Gastrocnemius medialis (tissue), 4 donors: ENCODE measurements at regions not wholly inside any gene's neighbourhood (a gene's known extent, or its start where the extent isn't known, plus 50 kb on each side); places are given as distances from the start of the nearest gene placed in this dataset.

Experiments
- POLR2A ChIP-seq, 2 donors: fragments of 450-650 bp; IDR thresholded peaks; one replicate each; pipeline ENCODE4 v1.6.1; 2017; ENCODE audit warnings: antibody characterized with exemption in 2 of 2, mild to moderate bottlenecking in 2 of 2, moderate library complexity in 2 of 2
- TF ChIP-seq, protein P1 (sequence below), 5 experiments: fragments of 450-650 bp in 3 of 5; fragments of 200-600 bp in 2 of 5; sonication (generic) in 2 of 5; IDR thresholded peaks in 4 of 5; conservative IDR thresholded peaks in 1 of 5; 1 replicate in 4 of 5; 2 replicates in 1 of 5; pipeline ENCODE4 v1.5.1; 2016 to 2019; ENCODE audit warnings: antibody characterized with exemption in 5 of 5, mild to moderate bottlenecking in 3 of 5, moderate library complexity in 3 of 5

DNA sequence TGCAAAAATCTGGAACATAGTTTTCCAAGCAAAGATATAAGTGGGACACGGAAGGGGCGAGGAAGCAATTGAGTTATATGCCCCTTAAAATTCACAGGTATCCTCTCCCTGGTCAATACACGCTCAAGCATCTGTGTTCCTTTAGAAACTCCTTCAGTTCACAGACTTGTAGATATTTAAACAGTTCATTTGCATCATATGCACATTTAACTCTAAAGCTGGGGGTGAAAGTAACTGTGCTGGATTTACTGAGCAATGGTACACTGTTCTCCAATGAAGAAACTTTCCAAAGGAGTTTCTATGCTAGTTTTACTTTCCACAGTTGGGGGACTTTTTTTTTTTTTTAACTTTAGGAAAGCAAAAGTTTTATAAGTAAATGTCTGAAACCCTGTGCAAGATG is 293.0 kb upstream of the TNP1 start:
- no peak for TF ChIP-seq POLR2A (IDR thresholded peaks at IDR 0.05)
- TF ChIP-seq, protein P1, sequence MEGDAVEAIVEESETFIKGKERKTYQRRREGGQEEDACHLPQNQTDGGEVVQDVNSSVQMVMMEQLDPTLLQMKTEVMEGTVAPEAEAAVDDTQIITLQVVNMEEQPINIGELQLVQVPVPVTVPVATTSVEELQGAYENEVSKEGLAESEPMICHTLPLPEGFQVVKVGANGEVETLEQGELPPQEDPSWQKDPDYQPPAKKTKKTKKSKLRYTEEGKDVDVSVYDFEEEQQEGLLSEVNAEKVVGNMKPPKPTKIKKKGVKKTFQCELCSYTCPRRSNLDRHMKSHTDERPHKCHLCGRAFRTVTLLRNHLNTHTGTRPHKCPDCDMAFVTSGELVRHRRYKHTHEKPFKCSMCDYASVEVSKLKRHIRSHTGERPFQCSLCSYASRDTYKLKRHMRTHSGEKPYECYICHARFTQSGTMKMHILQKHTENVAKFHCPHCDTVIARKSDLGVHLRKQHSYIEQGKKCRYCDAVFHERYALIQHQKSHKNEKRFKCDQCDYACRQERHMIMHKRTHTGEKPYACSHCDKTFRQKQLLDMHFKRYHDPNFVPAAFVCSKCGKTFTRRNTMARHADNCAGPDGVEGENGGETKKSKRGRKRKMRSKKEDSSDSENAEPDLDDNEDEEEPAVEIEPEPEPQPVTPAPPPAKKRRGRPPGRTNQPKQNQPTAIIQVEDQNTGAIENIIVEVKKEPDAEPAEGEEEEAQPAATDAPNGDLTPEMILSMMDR (IDR thresholded peaks at IDR 0.05 in 4 of 5, conservative IDR thresholded peaks at IDR 0.05 in 1 of 5), result no peak
